Heart right ventricle (tissue), 16 donors: ENCODE measurements at regions not wholly inside any gene's neighbourhood (a gene's known extent, or its start where the extent isn't known, plus 50 kb on each side); places are given as distances from the start of the nearest gene placed in this dataset.
"Not testable (repeated sequence)": the region's sequence is repeated elsewhere in the genome, so short reads cannot be mapped to it uniquely, and the experiment has no call there.

Experiments
- ATAC-seq, 8 donors: fragments of 200-7000 bp; cut with Tn5 transposase; one replicate each; pipeline ENCODE4 v1.9.1; 2020; ENCODE audit warnings: mild to moderate bottlenecking in 8 of 8, moderate library complexity in 8 of 8, moderate number of reproducible peaks in 1 of 8
- DNase-seq, 2 donors: peaks; one replicate each; pipeline ENCODE4 v3.0.0-alpha.2; 2020
- H3K27ac ChIP-seq, 10 donors: fragments of 200-600 bp; sonication (generic) in 2 of 10; one replicate each; pipeline versions ENCODE4 v1.5.0 to v1.8.0; 2020 to 2022; ENCODE audit warnings: mild to moderate bottlenecking in 3 of 10
- H3K27me3 ChIP-seq, 7 donors: fragments of 200-600 bp; one replicate each; pipeline ENCODE4 v1.8.0; 2021 to 2022; ENCODE audit warnings: mild to moderate bottlenecking in 2 of 7
- H3K36me3 ChIP-seq, 9 donors: fragments of 200-600 bp; sonication (generic) in 1 of 9; one replicate each; pipeline versions ENCODE4 v1.5.0 to v1.8.0; 2020 to 2022; ENCODE audit warnings: mild to moderate bottlenecking in 2 of 9
- H3K4me1 ChIP-seq, 9 donors: fragments of 200-600 bp; sonication (generic) in 1 of 9; one replicate each; pipeline versions ENCODE4 v1.5.0 to v1.8.0; 2020 to 2022; ENCODE audit warnings: mild to moderate bottlenecking in 4 of 9
- H3K4me3 ChIP-seq, 10 donors: fragments of 200-600 bp; sonication (generic) in 2 of 10; one replicate each; pipeline versions ENCODE4 v1.5.0 to v1.8.0; 2020 to 2022; ENCODE audit warnings: mild to moderate bottlenecking in 7 of 10, moderate library complexity in 2 of 10
- H3K9me3 ChIP-seq, 11 donors: fragments of 200-600 bp in 10 of 11; sonication (generic) in 2 of 11; one replicate each; pipeline versions ENCODE4 v1.5.0 to v1.8.0; 2013 to 2022; ENCODE audit warnings: mild to moderate bottlenecking in 2 of 11, control low read depth in 1 of 11, moderate library complexity in 1 of 11
- CTCF ChIP-seq, 9 donors: fragments of 200-600 bp; sonication (generic) in 2 of 9; IDR thresholded peaks; one replicate each; pipeline versions ENCODE4 v1.5.0 to v1.8.0; 2021 to 2022; ENCODE audit warnings: antibody characterized with exemption in 9 of 9, mild to moderate bottlenecking in 5 of 9, moderate library complexity in 1 of 9
- WGBS, 2 donors: extraction: QIAGEN DNeasy Blood & Tissue Kit; methylation state at CpG; one replicate each; pipeline ENCODE4 v1.1.7; 2013; ENCODE audit warnings: inconsistent platforms in 1 of 2; 5-methylcytosine and 5-hydroxymethylcytosine counted together
- intact Hi-C, 10 donors: fragments of 100-400 bp; cut with DNase I; formaldehyde crosslinking; loops; one replicate each; pipeline versions ENCODE4 v1.11.1 to v1.14.2; 2022
- donor health status: Arrhythmogenic right ventricular cardiomyopathy.
- donor health status: ischemic (EF 13 %, LVEDD 7.1; RV severe dilation, severe dysfunction).
- donor health status: healthy with polysubstance abuse.
- donor health status: DM: no; HTN: yes; CAD: no.
- donor health status: DM: no; HTN: no; CAD: no.
- donor health status: ischemic (EF 25% LVEDD 6.9; RV normal size, moderate dysfunction).
- donor health status: ischemic (EF 25% LVEDD 5.7; RV mildly dilated, moderate dysfunction).
- donor health status: healthy.
- donor health status: DM: yes; HTN: yes; CAD: no.
- donor health status: Ischemic cardiomyopathy.
- donor health status: ischemic (EF 35%, LVEDD 5.7; RV mildly dilated, moderate dysfunction).
- donor health status: nonischemic (EF 11% LVEDD 7.7; RV severe dilation, severe dysfunction).
- donor health status: DM: yes; HTN: yes; CAD: no.
- donor health status: PGD.
- donor health status: ischemic (EF 29% LVEDD 5.4; RV normal size, mild dysfunction).
- donor health status: nonischemic (EF 23%, LVEDD 6.1; RV moderate dilation, normal function).

DNA sequence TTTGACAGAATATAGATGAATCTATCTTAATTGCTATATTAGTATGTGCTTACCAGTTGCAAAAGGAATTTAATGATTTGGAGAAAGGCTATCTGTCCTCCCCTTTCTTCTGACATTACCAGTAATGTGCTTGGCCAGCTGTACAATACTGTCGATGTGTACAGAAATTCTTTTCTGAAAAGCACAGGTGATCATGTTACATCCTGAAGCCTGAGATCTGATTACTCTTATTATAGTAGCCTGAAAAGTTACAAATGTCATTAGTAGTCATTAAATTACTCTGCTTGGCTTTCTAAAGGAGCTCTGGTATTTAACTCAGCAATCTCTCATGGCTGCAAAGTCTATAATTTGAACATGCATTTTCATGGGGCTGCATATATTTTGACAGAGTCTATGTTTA is 209.8 kb downstream of the PTPRC start:
- no peak for DNase-seq
- no peak for ATAC-seq
- no peak for TF ChIP-seq CTCF (IDR thresholded peaks at IDR 0.05)
- H3K4me3 ChIP-seq = no peak overlapping the region
- H3K27ac ChIP-seq = no peak overlapping the region
- peaks cover 0 to 25% (median 0%) of the 10 kb centered on the region in 9 donors for H3K36me3 ChIP-seq
- intact Hi-C loops = no loop called here
- no peaks in the 10 kb centered on the region for H3K27me3 ChIP-seq
- 60 to 81% methylated on average over 1 of the region's 1 CpG for WGBS, 2 donors
- no peaks in the 10 kb centered on the region for H3K4me1 ChIP-seq
- no peaks in the 10 kb centered on the region for H3K9me3 ChIP-seq

DNA sequence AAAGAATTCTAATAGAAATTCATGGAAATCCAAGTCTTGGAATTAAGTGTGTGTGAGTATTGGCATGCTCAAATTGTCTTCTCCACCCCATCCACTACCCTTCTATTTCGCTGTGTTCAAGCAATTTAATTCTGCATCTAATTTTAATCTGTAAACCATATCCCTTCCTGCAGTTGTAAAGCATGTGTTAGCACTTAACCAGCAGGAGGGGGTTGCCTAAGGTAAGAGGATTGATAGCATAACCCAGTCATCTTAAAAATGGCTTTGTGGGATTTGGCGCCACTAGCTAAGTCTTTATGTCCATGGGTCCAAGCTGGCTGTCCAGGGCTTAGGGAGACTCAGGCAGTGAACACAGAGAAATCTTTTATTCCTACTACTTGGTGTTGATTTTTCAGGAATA is 210.3 kb downstream of the PTPRC start:
- no peak for TF ChIP-seq CTCF (IDR thresholded peaks at IDR 0.05)
- Histone ChIP-seq H3K4me1 (no peaks in the 10 kb centered on the region), H3K4me3 (no peak overlapping the region), H3K27ac (no peak overlapping the region), H3K27me3 (no peaks in the 10 kb centered on the region), H3K36me3 (peaks cover 0 to 25% (median 0%) of the 10 kb centered on the region in 9 donors), H3K9me3 (no peaks in the 10 kb centered on the region)
- WGBS, 2 donors = 91 to 94% methylated on average over 2 of the region's 2 CpGs
- intact Hi-C loops = no loop called here
- ATAC-seq = no peak
- no peak for DNase-seq

GRCh38 chr1:198850196-198850595 is 211.4 kb downstream of the PTPRC start:
- no peak for TF ChIP-seq CTCF (IDR thresholded peaks at IDR 0.05)

DNA sequence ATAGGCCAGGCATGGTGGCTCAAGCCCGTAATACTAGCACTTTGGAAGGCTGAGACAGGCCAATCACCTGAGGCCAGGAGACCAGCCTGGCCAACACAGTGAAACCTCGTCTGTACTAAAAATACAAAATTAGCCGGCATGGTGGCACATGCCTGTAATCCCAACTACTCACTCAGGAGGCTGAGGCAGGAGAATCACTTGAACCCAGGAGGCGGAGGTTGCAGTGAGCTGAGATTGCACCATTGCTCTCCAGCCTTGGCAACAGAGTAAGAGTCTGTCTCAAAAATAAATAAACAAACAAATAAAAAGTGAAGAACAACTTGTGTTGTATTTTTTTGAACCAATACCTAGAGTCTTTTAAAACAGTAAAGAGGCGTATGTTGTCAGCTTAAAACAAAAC is 212.1 kb downstream of the PTPRC start:
- 94% methylated on average over 5 of the region's 5 CpGs for WGBS, 2 donors
- ATAC-seq, intact Hi-C loops: not testable (repeated sequence)

More at GRCh38 chr1:198850196-198850595, 211.4 kb downstream of the PTPRC start:
- no peak for ATAC-seq
- Histone ChIP-seq H3K27ac (no peak overlapping the region), H3K4me3 (no peak overlapping the region), H3K27me3 (no peaks in the 10 kb centered on the region), H3K36me3 (peaks cover 0 to 33% (median 0%) of the 10 kb centered on the region in 9 donors), H3K4me1 (no peaks in the 10 kb centered on the region), H3K9me3 (peaks cover 0 to 3% (median 0%) of the 10 kb centered on the region in 11 donors)
- DNase-seq = no peak
- WGBS, 2 donors = 94 to 98% methylated on average over 1 of the region's 1 CpG
- intact Hi-C loops = no loop called here

GRCh38 chr1:198856601-198857000 is 217.8 kb downstream of the PTPRC start:
- no peak for DNase-seq
- intact Hi-C loops = no loop called here
- Histone ChIP-seq H3K27ac (no peak overlapping the region), H3K9me3 (peaks cover 0 to 3% (median 0%) of the 10 kb centered on the region in 11 donors), H3K36me3 (peaks cover 0 to 26% (median 0%) of the 10 kb centered on the region in 9 donors), H3K27me3 (no peaks in the 10 kb centered on the region), H3K4me1 (no peaks in the 10 kb centered on the region), H3K4me3 (no peak overlapping the region)
- TF ChIP-seq CTCF (IDR thresholded peaks at IDR 0.05) = no peak
- ATAC-seq = no peak
- 86 to 88% methylated on average over 2 of the region's 2 CpGs for WGBS, 2 donors

More for the DNA sequence above, 212.1 kb downstream of the PTPRC start:
- not testable (repeated sequence) for H3K27ac ChIP-seq, DNase-seq, H3K4me3 ChIP-seq, H3K27me3 ChIP-seq, H3K4me1 ChIP-seq, H3K9me3 ChIP-seq
- peaks cover 0 to 33% (median 0%) of the 10 kb centered on the region in 9 donors for H3K36me3 ChIP-seq
